B cell (primary cell): ENCODE measurements at regions not wholly inside any gene's neighbourhood (a gene's known extent, or its start where the extent isn't known, plus 50 kb on each side); places are given as distances from the start of the nearest gene placed in this dataset.

ENCODE experiments used
- ATAC-seq: fragments of 200-7000 bp; cut with Tn5 transposase; one replicate; pipeline ENCODE4 v1.10.0; 2021; ENCODE audit warnings: low read depth, mild to moderate bottlenecking, moderate number of reproducible peaks, moderate library complexity
- CTCF ChIA-PET: fragments of 350-600 bp; sonication (Branson Sonifier 250); formaldehyde crosslinking; loops from one replicate; lab custom pipeline; 2021; ENCODE audit warnings: antibody characterized with exemption, inconsistent platforms; lab: Charles Lee
- POLR2A ChIA-PET: fragments of 350-600 bp; sonication (Branson Sonifier 250); formaldehyde crosslinking; loops from one replicate; lab custom pipeline; 2021; ENCODE audit warnings: antibody characterized with exemption; lab: Charles Lee
- DNase-seq: peaks from one replicate; pipeline ENCODE4 v3.0.0; 2013
- H2AFZ ChIP-seq: 2 replicates; pipeline ENCODE4 v1.6.1; 2012; ENCODE audit warnings: mild to moderate bottlenecking, low read depth, low read length; ENCODE audit not compliant: insufficient read depth, poor library complexity, severe bottlenecking
- H3K27ac ChIP-seq, 2 donors: 1 replicate in 1 of 2; 2 replicates in 1 of 2; pipeline ENCODE4 v1.5.1; 2012 to 2013; ENCODE audit warnings: low read length in 2 of 2, mild to moderate bottlenecking in 2 of 2, moderate library complexity in 1 of 2
- H3K27me3 ChIP-seq, 4 experiments: fragments of 200-600 bp in 1 of 4; sonication (generic) in 1 of 4; replicated peaks in 1 of 4; 1 replicate in 2 of 4; 2 replicates in 2 of 4; pipeline versions ENCODE4 v1.6.1 to v1.7.0; 2013 to 2016; ENCODE audit warnings: low read length in 3 of 4, mild to moderate bottlenecking in 2 of 4, mixed read lengths in 1 of 4, moderate library complexity in 1 of 4; ENCODE audit not compliant: insufficient read depth in 4 of 4, control insufficient read depth in 3 of 4; ENCODE audit errors: control extremely low read depth in 1 of 4
- H3K36me3 ChIP-seq, 2 experiments: replicated peaks in 1 of 2; 1 replicate in 1 of 2; 2 replicates in 1 of 2; pipeline versions ENCODE4 v1.6.1 to v1.7.1; 2013; ENCODE audit warnings: low read length in 1 of 2; ENCODE audit not compliant: insufficient read depth in 2 of 2, control insufficient read depth in 1 of 2; ENCODE audit errors: control extremely low read depth in 1 of 2, extremely low read depth in 1 of 2
- H3K4me1 ChIP-seq, 2 donors: fragments of 200-600 bp in 1 of 2; sonication (generic) in 1 of 2; 1 replicate in 1 of 2; 2 replicates in 1 of 2; pipeline versions ENCODE4 v1.5.1 to v1.6.1; 2013 to 2017; ENCODE audit warnings: low read length in 2 of 2; ENCODE audit not compliant: control insufficient read depth in 2 of 2, insufficient read depth in 2 of 2
- H3K4me2 ChIP-seq: replicated peaks from 2 replicates; pipeline ENCODE3; 2012; ENCODE audit warnings: mild to moderate bottlenecking, low read depth, low read length; ENCODE audit not compliant: poor library complexity, severe bottlenecking
- H3K4me3 ChIP-seq, 5 experiments: fragments of 200-600 bp in 1 of 5; sonication (generic) in 1 of 5; 1 replicate in 3 of 5; 2 replicates in 2 of 5; pipeline versions ENCODE4 v1.5.1 to v1.7.0; 2011 to 2016; ENCODE audit warnings: low read length in 4 of 5, mild to moderate bottlenecking in 4 of 5, low read depth in 2 of 5, control low read depth in 1 of 5, moderate library complexity in 1 of 5; ENCODE audit not compliant: insufficient read depth in 1 of 5; ENCODE audit errors: control extremely low read depth in 1 of 5, extremely low read depth in 1 of 5
- H3K79me2 ChIP-seq: fragments of 200-600 bp; sonication (generic); one replicate; pipeline ENCODE4 v1.6.0; 2016; ENCODE audit warnings: low read length; ENCODE audit not compliant: control insufficient read depth, insufficient read depth
- H3K9ac ChIP-seq: fragments of 200-600 bp; sonication (generic); 2 replicates; pipeline ENCODE4 v1.6.1; 2017; ENCODE audit warnings: mild to moderate bottlenecking, low read length, moderate library complexity
- H3K9me3 ChIP-seq, 3 donors: one replicate each; pipeline versions ENCODE4 v1.6.1 to v1.7.1; 2013; ENCODE audit warnings: low read length in 2 of 3; ENCODE audit not compliant: control insufficient read depth in 2 of 3, insufficient read depth in 1 of 3; ENCODE audit errors: control extremely low read depth in 1 of 3
- H4K20me1 ChIP-seq: 2 replicates; pipeline ENCODE4 v1.6.0; 2012; ENCODE audit warnings: mild to moderate bottlenecking, low read length; ENCODE audit not compliant: insufficient read depth, control insufficient read depth, poor library complexity, severe bottlenecking
- H3K27ac Mint-ChIP-seq: one replicate; pipeline ENCODE4 v1.8.0; 2021; ENCODE audit warnings: mixed read lengths
- H3K27me3 Mint-ChIP-seq: one replicate; pipeline ENCODE4 v1.8.0; 2021; ENCODE audit warnings: mixed read lengths
- H3K4me1 Mint-ChIP-seq: one replicate; pipeline ENCODE4 v1.8.0; 2021; ENCODE audit warnings: mixed read lengths
- H3K4me3 Mint-ChIP-seq: one replicate; pipeline ENCODE4 v1.8.0; 2021; ENCODE audit warnings: mixed read lengths
- H3K9me3 Mint-ChIP-seq: one replicate; pipeline ENCODE4 v1.8.0; 2022; ENCODE audit warnings: mixed read lengths; ENCODE audit not compliant: insufficient read depth
- CTCF ChIP-seq: fragments of 200-600 bp; IDR thresholded peaks from one replicate; pipeline ENCODE4 v1.8.0; 2022; ENCODE audit warnings: antibody characterized with exemption, mild to moderate bottlenecking
- EZH2 ChIP-seq: IDR thresholded peaks from 2 replicates; pipeline ENCODE4 v1.6.1; 2012; ENCODE audit warnings: borderline replicate concordance, low read depth, mild to moderate bottlenecking, moderate library complexity, low read length; ENCODE audit not compliant: insufficient read depth, poor library complexity, severe bottlenecking
- WGBS: methylation state at CpG from one replicate; pipeline ENCODE4 v1.1.5; 2013; ENCODE audit warnings: missing lambda C conversion rate; ENCODE audit not compliant: insufficient coverage; 5-methylcytosine and 5-hydroxymethylcytosine counted together
- intact Hi-C: fragments of 100-400 bp; cut with micrococcal nuclease; formaldehyde crosslinking; loops from one replicate; pipeline ENCODE4 v1.10.0; 2022

- no peaks in the 10 kb centered on the region for H3K4me1 Mint-ChIP-seq
- Histone ChIP-seq H4K20me1 (no peaks in the 10 kb centered on the region), H3K4me1 (no peaks in the 10 kb centered on the region), H3K4me2 (no peak overlapping the region), H3K27ac (no peak overlapping the region), H3K36me3 (no peaks in the 10 kb centered on the region), H3K9me3 (peaks cover 0 to 1% (median 0%) of the 10 kb centered on the region in 3 donors), H3K79me2 (no peaks in the 10 kb centered on the region), H3K9ac (no peak overlapping the region), H3K4me3 (no peak overlapping the region), H3K27me3 (no peaks in the 10 kb centered on the region), H2AFZ (no peak overlapping the region)
- H3K9me3 Mint-ChIP-seq: peaks cover 2% of the 10 kb centered on the region
- H3K27ac Mint-ChIP-seq: no peak overlapping the region
- DNase-seq: no peak
- no peak overlapping the region for H3K4me3 Mint-ChIP-seq
- H3K27me3 Mint-ChIP-seq: no peaks in the 10 kb centered on the region
- ChIA-PET CTCF (no interaction called here), POLR2A (no interaction called here)
- TF ChIP-seq CTCF (no peak), EZH2 (no peak)
- no peak for ATAC-seq
- intact Hi-C loops: no loop called here
- WGBS: 100% methylated on average over 1 of the region's 2 CpGs
These were observed 204.3 kb upstream of the SEL1L start for GRCh38 chr14:81737938-81738337.

GRCh38 chr14:81738946-81739659 lies 205.4 kb upstream of the SEL1L start:
- POLR2A ChIA-PET: no interaction called here
- no peak overlapping the region for H3K27ac Mint-ChIP-seq

More at GRCh38 chr14:81738946-81739659, 205.4 kb upstream of the SEL1L start:
- H3K79me2 ChIP-seq: no peaks in the 10 kb centered on the region
- no peaks in the 10 kb centered on the region for H3K27me3 ChIP-seq
- DNase-seq (no peak), ATAC-seq (no peak)
- H3K27ac ChIP-seq: no peak overlapping the region
- H3K36me3 ChIP-seq: no peaks in the 10 kb centered on the region
- intact Hi-C loops: no loop called here
- H3K4me1 Mint-ChIP-seq: no peaks in the 10 kb centered on the region
- peaks cover under 1% of the 10 kb centered on the region for H3K9me3 Mint-ChIP-seq
- no peak overlapping the region for H3K4me2 ChIP-seq
- TF ChIP-seq EZH2 (no peak), CTCF (no peak)
- no peak overlapping the region for H3K4me3 Mint-ChIP-seq
- no peaks in the 10 kb centered on the region for H4K20me1 ChIP-seq
- no peak overlapping the region for H3K9ac ChIP-seq
- H3K27me3 Mint-ChIP-seq: no peaks in the 10 kb centered on the region
- H3K9me3 ChIP-seq: no peaks in the 10 kb centered on the region
- no CpG with 5 or more reads among the region's 4 CpGs for WGBS
- no peaks in the 10 kb centered on the region for H3K4me1 ChIP-seq
- no peak overlapping the region for H2AFZ ChIP-seq
- CTCF ChIA-PET: no interaction called here
- H3K4me3 ChIP-seq: no peak overlapping the region
